Endothelial cell of umbilical vein (primary cell): ENCODE measurements at regions not wholly inside any gene's neighbourhood (a gene's known extent, or its start where the extent isn't known, plus 50 kb on each side); places are given as distances from the start of the nearest gene placed in this dataset.
"Not testable (repeated sequence)": the region's sequence is repeated elsewhere in the genome, so short reads cannot be mapped to it uniquely, and the experiment has no call there.

Experiments used
- BruUV-seq: library from RNA; stranded (reverse); fragments of 400-500 nt; replicated peaks from 2 replicates; lab custom pipeline; 2021; lab: Mats Ljungman, UMichigan
- CTCF ChIA-PET: fragments of 300-600, 350-600 bp; sonication (Branson Sonifier 250); formaldehyde crosslinking; loops from one replicate; lab custom pipeline; 2021; ENCODE audit warnings: antibody characterized with exemption, inconsistent platforms; lab: Charles Lee
- POLR2A ChIA-PET: fragments of 300-600, 350-600 bp; sonication (Branson Sonifier 250); formaldehyde crosslinking; loops from one replicate; lab custom pipeline; 2021; ENCODE audit warnings: antibody characterized with exemption, inconsistent platforms; lab: Charles Lee
- DNase-seq: peaks from one replicate; pipeline ENCODE4 v3.0.0-alpha.2; 2011; ENCODE audit warnings: low read depth, low spot score
- FAIRE-seq: peaks from 2 replicates; lab custom pipeline; 2011; peaks lifted over from hg19 to GRCh38; lab: Jason Lieb, UNC
- H2AFZ ChIP-seq: 2 replicates; pipeline ENCODE4 v1.6.0; 2012; ENCODE audit warnings: low read depth, low read length, control low read depth, inconsistent platforms
- H3K27ac ChIP-seq: 2 replicates; pipeline ENCODE4 v1.5.1; 2011; ENCODE audit warnings: low read depth, mild to moderate bottlenecking, control low read depth, low read length, moderate library complexity; ENCODE audit not compliant: insufficient read depth
- H3K27me3 ChIP-seq, 2 experiments: 2 replicates each; pipeline versions ENCODE4 v1.6.0 to v1.6.1; 2011; ENCODE audit warnings: low read length in 2 of 2, mixed read lengths in 1 of 2; ENCODE audit not compliant: control insufficient read depth in 2 of 2, insufficient read depth in 2 of 2
- H3K36me3 ChIP-seq, 2 experiments: 2 replicates in 1 of 2; 3 replicates in 1 of 2; pipeline ENCODE4 v1.5.1; 2011; ENCODE audit warnings: low read length in 2 of 2, mild to moderate bottlenecking in 1 of 2, moderate library complexity in 1 of 2; ENCODE audit not compliant: control insufficient read depth in 2 of 2, insufficient read depth in 2 of 2; ENCODE audit errors: extremely low read depth in 1 of 2
- H3K4me1 ChIP-seq: 3 replicates; pipeline ENCODE4 v1.5.1; 2011; ENCODE audit warnings: mild to moderate bottlenecking, low read length; ENCODE audit not compliant: control insufficient read depth, insufficient read depth; ENCODE audit errors: extremely low read depth
- H3K4me2 ChIP-seq: 2 replicates; pipeline ENCODE4 v1.6.1; 2011; ENCODE audit warnings: low read length, control low read depth, mixed read lengths; ENCODE audit not compliant: insufficient read depth
- H3K4me3 ChIP-seq, 3 experiments: fragments of 200-600 bp in 1 of 3; sonication (generic), shearing (Covaris generic) in 1 of 3; replicated peaks in 1 of 3; 2 replicates each; pipeline ENCODE4 v1.5.1; 2011 to 2016; ENCODE audit warnings: control low read depth in 3 of 3, low read length in 3 of 3, mild to moderate bottlenecking in 2 of 3, inconsistent platforms in 1 of 3, low read depth in 1 of 3, moderate library complexity in 1 of 3; ENCODE audit not compliant: insufficient read depth in 1 of 3
- H3K79me2 ChIP-seq: 2 replicates; pipeline ENCODE4 v1.6.0; 2012; ENCODE audit warnings: low read length, inconsistent platforms; ENCODE audit not compliant: control insufficient read depth, insufficient read depth
- H3K9ac ChIP-seq: replicated peaks from 2 replicates; pipeline ENCODE3; 2011; ENCODE audit warnings: low read length, control low read depth; ENCODE audit not compliant: insufficient read depth; ENCODE audit errors: extremely low read depth
- H3K9me1 ChIP-seq: replicated peaks from 3 replicates; pipeline ENCODE4 v1.6.0; 2011; ENCODE audit warnings: mild to moderate bottlenecking, low read length; ENCODE audit not compliant: control insufficient read depth, insufficient read depth; ENCODE audit errors: extremely low read depth
- H3K9me3 ChIP-seq: replicated peaks from 2 replicates; pipeline ENCODE4 v1.5.1; 2012; ENCODE audit warnings: low read length, inconsistent platforms; ENCODE audit not compliant: control insufficient read depth, insufficient read depth
- H4K20me1 ChIP-seq: replicated peaks from 2 replicates; pipeline ENCODE3; 2011; ENCODE audit warnings: mild to moderate bottlenecking, low read length; ENCODE audit not compliant: control insufficient read depth, insufficient read depth; ENCODE audit errors: extremely low read depth
- CTCF ChIP-seq, 2 donors: IDR thresholded peaks; 1 replicate in 1 of 2; 2 replicates in 1 of 2; pipeline ENCODE4 v1.5.1; 2011; ENCODE audit warnings: low read length in 2 of 2, mild to moderate bottlenecking in 2 of 2, moderate library complexity in 2 of 2, control low read depth in 1 of 2, inconsistent platforms in 1 of 2, low read depth in 1 of 2; ENCODE audit not compliant: insufficient read depth in 1 of 2; ENCODE audit errors: extremely low read depth in 1 of 2
- EZH2 ChIP-seq: IDR thresholded peaks from 2 replicates; pipeline ENCODE4 v1.6.1; 2012; ENCODE audit warnings: borderline replicate concordance, low read depth, mild to moderate bottlenecking, moderate library complexity, low read length, inconsistent platforms; ENCODE audit not compliant: severe bottlenecking
- FOS ChIP-seq: IDR thresholded peaks from 2 replicates; pipeline ENCODE4 v1.6.1; 2011; ENCODE audit warnings: mild to moderate bottlenecking, low read length, moderate library complexity, borderline replicate concordance; ENCODE audit not compliant: insufficient read depth
- GATA2 ChIP-seq: IDR thresholded peaks from 2 replicates; pipeline ENCODE4 v1.7.0; 2011; ENCODE audit warnings: low read depth, mild to moderate bottlenecking, moderate library complexity, mixed read lengths, low read length; ENCODE audit not compliant: insufficient read length, insufficient read depth
- JUN ChIP-seq: IDR thresholded peaks from 2 replicates; pipeline ENCODE4 v1.6.1; 2011; ENCODE audit warnings: borderline replicate concordance, low read depth; ENCODE audit not compliant: insufficient read length, insufficient read depth
- MAX ChIP-seq: IDR thresholded peaks from 2 replicates; pipeline ENCODE4 v1.6.1; 2011; ENCODE audit not compliant: insufficient read depth, insufficient read length
- MYC ChIP-seq: IDR thresholded peaks from one replicate; pipeline ENCODE4 v1.6.1; 2011; ENCODE audit warnings: mild to moderate bottlenecking, low read depth, low read length
- POLR2A ChIP-seq: IDR thresholded peaks from 2 replicates; pipeline ENCODE4 v1.6.1; 2012; ENCODE audit warnings: low read depth, mild to moderate bottlenecking, control low read depth, low read length
- POLR2AphosphoS5 ChIP-seq: IDR thresholded peaks from 2 replicates; pipeline ENCODE4 v1.6.1; 2012; ENCODE audit warnings: low read depth, mild to moderate bottlenecking, control low read depth, low read length, moderate library complexity; ENCODE audit not compliant: insufficient read depth
- dilution Hi-C: fragments of 300-500 bp; cut with MboI; formaldehyde crosslinking; loops from one replicate; pipeline ENCODE4 v1.15.0; 2019; ENCODE audit warnings: low sequenced_read_pairs; ENCODE audit not compliant: extremely low pct_ligation_motif_present
- intact Hi-C: fragments of 100-400 bp; cut with micrococcal nuclease; formaldehyde crosslinking; loops from one replicate; pipeline ENCODE4 v1.10.0; 2022

DNA sequence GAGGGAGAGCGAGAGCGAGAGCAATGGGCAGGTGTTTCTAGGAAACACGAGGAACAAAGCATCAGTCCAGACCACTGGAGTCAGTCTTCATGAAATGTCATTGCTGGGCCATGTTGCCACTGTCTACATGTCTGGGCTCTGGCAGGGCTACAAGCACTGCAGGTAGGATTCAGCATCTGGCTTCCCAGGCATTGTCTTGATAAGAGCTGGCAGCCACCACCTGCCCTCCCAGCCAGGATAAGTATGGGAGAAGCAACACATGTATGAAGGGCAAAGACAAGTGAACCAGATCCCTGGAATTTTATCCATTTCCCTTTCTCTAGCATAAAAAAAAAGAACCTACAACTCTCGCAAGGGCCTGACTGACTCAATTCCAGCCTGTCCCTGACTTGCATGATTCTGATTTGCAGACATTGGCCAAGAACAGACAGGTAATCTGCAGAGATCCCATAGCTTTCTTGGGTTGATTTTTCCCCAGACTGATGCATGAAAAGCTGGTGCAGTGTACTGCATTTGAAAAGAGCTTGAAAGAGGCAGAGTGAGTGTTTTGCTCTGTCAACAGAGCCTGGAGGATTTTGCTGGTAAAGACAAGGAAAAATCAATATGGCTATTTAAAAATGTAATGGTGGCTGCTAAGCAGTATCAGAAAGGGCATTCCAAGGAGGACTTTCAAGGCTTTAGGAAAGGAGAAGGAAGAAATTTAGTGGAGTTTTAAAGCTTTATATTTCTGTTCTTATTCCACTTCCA is 157.2 kb upstream of the MYRIP start:
- TF ChIP-seq POLR2AphosphoS5 (no peak), JUN (no peak), GATA2 (no peak), FOS (no peak), POLR2A (no peak), MYC (no peak), EZH2 (no peak), MAX (no peak), CTCF (IDR thresholded peaks at IDR 0.05; ENCODE audit: extremely low read depth in 1 of 2, insufficient read depth in 1 of 2, low read depth in 1 of 2, low read length in 2 of 2) (no peak)
- CTCF ChIA-PET = no interaction called here
- Histone ChIP-seq H3K4me3 (no peak overlapping the region), H3K4me1 (no peaks in the 10 kb centered on the region), H2AFZ (no peak overlapping the region), H3K9me3 (no peaks in the 10 kb centered on the region), H3K27me3 (no peaks in the 10 kb centered on the region), H3K36me3 (no peaks in the 10 kb centered on the region), H3K27ac (no peak overlapping the region), H3K9ac (no peak overlapping the region), H4K20me1 (no peaks in the 10 kb centered on the region), H3K4me2 (no peak overlapping the region), H3K9me1 (no peaks in the 10 kb centered on the region), H3K79me2 (no peaks in the 10 kb centered on the region)
- no TSS peak for BruUV-seq
- no peak for FAIRE-seq
- dilution Hi-C loops (no loop called here), intact Hi-C loops (no loop called here)
- DNase-seq = no peak
- POLR2A ChIA-PET = no interaction called here

DNA sequence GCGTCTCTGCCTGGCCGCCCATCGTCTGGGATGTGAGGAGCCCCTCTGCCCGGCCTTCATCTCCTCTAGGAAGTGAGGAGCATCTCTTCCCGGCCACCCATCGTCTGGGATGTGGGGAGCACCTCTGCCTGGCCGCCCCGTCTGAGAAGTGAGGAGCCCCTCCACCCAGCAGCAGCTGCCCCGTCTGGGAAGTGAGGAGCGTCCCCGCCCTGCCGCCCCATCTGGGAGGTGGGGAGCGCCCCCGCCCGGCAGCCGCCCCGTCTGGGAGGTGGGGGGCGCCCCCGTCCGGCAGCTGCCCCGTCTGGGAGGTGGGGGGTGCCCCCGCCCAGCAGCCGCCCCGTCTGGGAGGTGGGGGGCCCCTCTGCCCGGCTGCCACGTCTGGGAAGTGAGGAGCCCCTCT is 153.7 kb upstream of the MYRIP start:
- DNase-seq, H3K9me3 ChIP-seq, POLR2A ChIA-PET: not testable (repeated sequence)

More for the DNA sequence above, 153.7 kb upstream of the MYRIP start:
- BruUV-seq, FAIRE-seq, H3K9ac ChIP-seq, H3K4me1 ChIP-seq, H3K4me3 ChIP-seq, H3K36me3 ChIP-seq, dilution Hi-C loops, H3K4me2 ChIP-seq, H3K27ac ChIP-seq, H4K20me1 ChIP-seq, H3K9me1 ChIP-seq, intact Hi-C loops, H3K79me2 ChIP-seq, H2AFZ ChIP-seq, CTCF ChIA-PET, H3K27me3 ChIP-seq: not testable (repeated sequence)
